H9 (cell line): ENCODE measurements at regions not wholly inside any gene's neighbourhood (a gene's known extent, or its start where the extent isn't known, plus 50 kb on each side); places are given as distances from the start of the nearest gene placed in this dataset.

Experiments used
- DNase-seq: peaks from one replicate; pipeline ENCODE4 v3.0.0-alpha.2; 2017
- H2AFZ ChIP-seq: one replicate; pipeline ENCODE4 v1.6.1; 2013; ENCODE audit warnings: mild to moderate bottlenecking, low read length, control low read depth, moderate library complexity
- H2AK5ac ChIP-seq: 2 replicates; pipeline ENCODE4 v1.6.1; 2013; ENCODE audit warnings: low read length, control low read depth, mixed read lengths; ENCODE audit not compliant: insufficient read length
- H2BK120ac ChIP-seq: one replicate; pipeline ENCODE4 v1.6.1; 2013; ENCODE audit warnings: low read depth, mild to moderate bottlenecking, low read length, control low read depth, inconsistent platforms; ENCODE audit not compliant: poor library complexity, severe bottlenecking
- H2BK12ac ChIP-seq: 2 replicates; pipeline ENCODE4 v1.6.1; 2013; ENCODE audit warnings: low read length, control low read depth, mixed read lengths, low read depth; ENCODE audit not compliant: insufficient read length
- H2BK15ac ChIP-seq: 2 replicates; pipeline ENCODE4 v1.6.1; 2013; ENCODE audit warnings: low read depth, low read length, control low read depth
- H2BK20ac ChIP-seq: one replicate; pipeline ENCODE4 v1.6.1; 2013; ENCODE audit warnings: low read depth, mild to moderate bottlenecking, low read length, control low read depth, inconsistent platforms; ENCODE audit not compliant: poor library complexity, severe bottlenecking
- H2BK5ac ChIP-seq: 2 replicates; pipeline ENCODE4 v1.6.1; 2013; ENCODE audit warnings: low read length, control low read depth, mixed read lengths; ENCODE audit not compliant: insufficient read length
- H3K14ac ChIP-seq: 2 replicates; pipeline ENCODE4 v1.6.1; 2013; ENCODE audit warnings: low read length, control low read depth; ENCODE audit not compliant: insufficient read depth
- H3K18ac ChIP-seq: 2 replicates; pipeline ENCODE4 v1.6.1; 2013; ENCODE audit warnings: low read depth, mild to moderate bottlenecking, mixed read lengths, low read length, control low read depth; ENCODE audit not compliant: insufficient read length
- H3K23ac ChIP-seq: 2 replicates; pipeline ENCODE4 v1.6.1; 2013; ENCODE audit warnings: low read length, control low read depth, mixed read lengths, low read depth; ENCODE audit not compliant: insufficient read length
- H3K23me2 ChIP-seq: 2 replicates; pipeline ENCODE4 v1.6.1; 2013; ENCODE audit warnings: low read depth, mild to moderate bottlenecking, mixed read lengths, low read length, control low read depth; ENCODE audit not compliant: insufficient read length, poor library complexity, severe bottlenecking
- H3K27ac ChIP-seq: 2 replicates; pipeline ENCODE4 v1.5.1; 2013; ENCODE audit warnings: low read length, control low read depth, mixed read lengths, low read depth; ENCODE audit not compliant: insufficient read length
- H3K27me3 ChIP-seq: 2 replicates; pipeline ENCODE4 v1.6.1; 2013; ENCODE audit warnings: low read length, control low read depth, inconsistent platforms; ENCODE audit not compliant: insufficient read depth
- H3K4ac ChIP-seq: 2 replicates; pipeline ENCODE4 v1.6.1; 2013; ENCODE audit warnings: low read depth, mild to moderate bottlenecking, control low read depth, inconsistent platforms, low read length, moderate library complexity
- H3K4me1 ChIP-seq: 2 replicates; pipeline ENCODE4 v1.6.1; 2013; ENCODE audit warnings: low read length, control low read depth, inconsistent platforms; ENCODE audit not compliant: insufficient read depth
- H3K4me2 ChIP-seq: 2 replicates; pipeline ENCODE4 v1.6.1; 2013; ENCODE audit warnings: low read length, control low read depth, mixed read lengths; ENCODE audit not compliant: insufficient read length, insufficient read depth
- H3K56ac ChIP-seq: 2 replicates; pipeline ENCODE4 v1.6.1; 2013; ENCODE audit warnings: low read depth, mild to moderate bottlenecking, mixed read lengths, low read length, control low read depth; ENCODE audit not compliant: insufficient read length
- H3K79me1 ChIP-seq: 2 replicates; pipeline ENCODE4 v1.6.1; 2013; ENCODE audit warnings: low read depth, mild to moderate bottlenecking, moderate library complexity, low read length, control low read depth, inconsistent platforms; ENCODE audit not compliant: insufficient read depth, poor library complexity, severe bottlenecking
- H3K79me2 ChIP-seq: 2 replicates; pipeline ENCODE4 v1.6.1; 2013; ENCODE audit warnings: low read length, control low read depth, inconsistent platforms; ENCODE audit not compliant: insufficient read depth
- H3K9ac ChIP-seq: 2 replicates; pipeline ENCODE4 v1.6.1; 2013; ENCODE audit warnings: low read length, control low read depth, mixed read lengths; ENCODE audit not compliant: insufficient read length; ENCODE audit errors: extremely low read depth
- H3K9me3 ChIP-seq: one replicate; pipeline ENCODE4 v1.6.1; 2013; ENCODE audit warnings: low read depth, low read length, inconsistent platforms; ENCODE audit not compliant: control insufficient read depth
- H3T11ph ChIP-seq: one replicate; pipeline ENCODE4 v1.6.1; 2013; ENCODE audit warnings: mild to moderate bottlenecking, low read length, control low read depth, inconsistent platforms
- H4K20me1 ChIP-seq: one replicate; pipeline ENCODE4 v1.6.1; 2013; ENCODE audit not compliant: control insufficient read depth, insufficient read length, insufficient read depth
- H4K5ac ChIP-seq: 2 replicates; pipeline ENCODE4 v1.6.1; 2013; ENCODE audit warnings: low read depth, mild to moderate bottlenecking, mixed read lengths, low read length, control low read depth; ENCODE audit not compliant: insufficient read length
- H4K8ac ChIP-seq: replicated peaks from 2 replicates; pipeline ENCODE4 v1.6.1; 2013; ENCODE audit warnings: low read length, control low read depth, mixed read lengths, low read depth; ENCODE audit not compliant: insufficient read length
- H4K91ac ChIP-seq: 2 replicates; pipeline ENCODE4 v1.6.1; 2013; ENCODE audit warnings: low read depth, mild to moderate bottlenecking, moderate library complexity, mixed read lengths, low read length, control low read depth; ENCODE audit not compliant: insufficient read length
- H3K27ac Mint-ChIP-seq, 3 experiments: 2 replicates in 2 of 3; 3 replicates in 1 of 3; pipeline ENCODE4 v1.8.0; 2020 to 2021; ENCODE audit warnings: mixed read lengths in 3 of 3, mild to moderate bottlenecking in 1 of 3, moderate library complexity in 1 of 3
- H3K27me3 Mint-ChIP-seq: 2 replicates; pipeline ENCODE4 v1.8.0; 2021; ENCODE audit warnings: low read depth, mild to moderate bottlenecking, moderate library complexity, mixed read lengths
- H3K36me3 Mint-ChIP-seq, 3 experiments: 2 replicates in 2 of 3; 3 replicates in 1 of 3; pipeline ENCODE4 v1.8.0; 2020 to 2021; ENCODE audit warnings: low read depth in 3 of 3, mixed read lengths in 3 of 3; ENCODE audit not compliant: insufficient read depth in 1 of 3
- H3K4me1 Mint-ChIP-seq, 2 experiments: 2 replicates each; pipeline ENCODE4 v1.8.0; 2020; ENCODE audit warnings: mixed read lengths in 2 of 2
- H3K4me3 Mint-ChIP-seq, 2 experiments: 2 replicates in 1 of 2; 3 replicates in 1 of 2; pipeline ENCODE4 v1.8.0; 2020 to 2021; ENCODE audit warnings: mild to moderate bottlenecking in 2 of 2, mixed read lengths in 2 of 2, moderate library complexity in 1 of 2
- H3K9me3 Mint-ChIP-seq, 2 experiments: 2 replicates in 1 of 2; 3 replicates in 1 of 2; pipeline ENCODE4 v1.8.0; 2020; ENCODE audit warnings: mild to moderate bottlenecking in 2 of 2, mixed read lengths in 2 of 2, moderate library complexity in 1 of 2
- WGBS: extraction: QIAGEN DNeasy Blood & Tissue Kit; methylation state at CpG from one replicate; pipeline ENCODE4 v1.1.7; 2013; ENCODE audit warnings: missing lambda C conversion rate, low lambda C conversion rate, mixed read lengths; ENCODE audit not compliant: insufficient read length; ENCODE audit errors: extremely low coverage; 5-methylcytosine and 5-hydroxymethylcytosine counted together
- TF ChIP-seq, protein P1 (sequence below): fragments of 200-600 bp; sonication (generic); conservative IDR thresholded peaks from 3 replicates; pipeline ENCODE4 v1.8.0; 2021; ENCODE audit warnings: antibody characterized with exemption, mild to moderate bottlenecking

- Histone ChIP-seq H3K79me1 (no peaks in the 10 kb centered on the region), H3K14ac (no peak overlapping the region), H3T11ph (no peak overlapping the region), H3K4me2 (no peak overlapping the region), H3K4ac (no peak overlapping the region), H4K91ac (no peak overlapping the region), H2BK120ac (no peak overlapping the region), H3K79me2 (no peaks in the 10 kb centered on the region), H4K5ac (no peak overlapping the region), H3K9ac (no peak overlapping the region), H4K20me1 (no peaks in the 10 kb centered on the region), H4K8ac (no peak overlapping the region), H2BK15ac (no peak overlapping the region), H2AFZ (no peak overlapping the region), H3K27me3 (no peaks in the 10 kb centered on the region), H3K4me1 (no peaks in the 10 kb centered on the region), H2AK5ac (no peak overlapping the region), H3K27ac (no peak overlapping the region), H2BK12ac (no peak overlapping the region), H3K23ac (no peak overlapping the region), H2BK20ac (no peak overlapping the region), H2BK5ac (no peak overlapping the region), H3K56ac (no peak overlapping the region), H3K23me2 (no peaks in the 10 kb centered on the region), H3K9me3 (no peaks in the 10 kb centered on the region), H3K18ac (no peak overlapping the region)
- WGBS: no CpG with 5 or more reads among the region's 5 CpGs
- no peak for DNase-seq
- no peaks in the 10 kb centered on the region for H3K4me1 Mint-ChIP-seq
- H3K4me3 Mint-ChIP-seq: no peak overlapping the region
- no peaks in the 10 kb centered on the region; a peak in 1 of 5 replicates for H3K9me3 Mint-ChIP-seq
- H3K27ac Mint-ChIP-seq: no peak overlapping the region
- H3K27me3 Mint-ChIP-seq: no peaks in the 10 kb centered on the region
- no peaks in the 10 kb centered on the region; a peak in 1 of 7 replicates for H3K36me3 Mint-ChIP-seq
- TF ChIP-seq, protein P1, sequence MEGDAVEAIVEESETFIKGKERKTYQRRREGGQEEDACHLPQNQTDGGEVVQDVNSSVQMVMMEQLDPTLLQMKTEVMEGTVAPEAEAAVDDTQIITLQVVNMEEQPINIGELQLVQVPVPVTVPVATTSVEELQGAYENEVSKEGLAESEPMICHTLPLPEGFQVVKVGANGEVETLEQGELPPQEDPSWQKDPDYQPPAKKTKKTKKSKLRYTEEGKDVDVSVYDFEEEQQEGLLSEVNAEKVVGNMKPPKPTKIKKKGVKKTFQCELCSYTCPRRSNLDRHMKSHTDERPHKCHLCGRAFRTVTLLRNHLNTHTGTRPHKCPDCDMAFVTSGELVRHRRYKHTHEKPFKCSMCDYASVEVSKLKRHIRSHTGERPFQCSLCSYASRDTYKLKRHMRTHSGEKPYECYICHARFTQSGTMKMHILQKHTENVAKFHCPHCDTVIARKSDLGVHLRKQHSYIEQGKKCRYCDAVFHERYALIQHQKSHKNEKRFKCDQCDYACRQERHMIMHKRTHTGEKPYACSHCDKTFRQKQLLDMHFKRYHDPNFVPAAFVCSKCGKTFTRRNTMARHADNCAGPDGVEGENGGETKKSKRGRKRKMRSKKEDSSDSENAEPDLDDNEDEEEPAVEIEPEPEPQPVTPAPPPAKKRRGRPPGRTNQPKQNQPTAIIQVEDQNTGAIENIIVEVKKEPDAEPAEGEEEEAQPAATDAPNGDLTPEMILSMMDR: peak; percentile 94
Observed at GRCh38 chr18:45275367-45276113, 339.7 kb upstream of the SLC14A2 start.
